ENCODE measurements at regions not wholly inside any gene's neighbourhood (a gene's known extent, or its start where the extent isn't known, plus 50 kb on each side); places are given as distances from the start of the nearest gene placed in this dataset.

GRCh38 chr15:79728867-79729266 is 167.9 kb downstream of the MTHFS start:
- TF ChIP-seq CTCF (IDR thresholded peaks at IDR 0.05) (no peak), POLR2A (IDR thresholded peaks at IDR 0.05) (no peak), POLR2AphosphoS5 (IDR thresholded peaks at IDR 0.05) (no peak)
